Muscle layer of duodenum (tissue), 2 donors: ENCODE measurements at regions not wholly inside any gene's neighbourhood (a gene's known extent, or its start where the extent isn't known, plus 50 kb on each side); places are given as distances from the start of the nearest gene placed in this dataset.

Experiments
- H3K27ac ChIP-seq: one replicate; pipeline ENCODE4 v1.7.0; 2013; ENCODE audit warnings: mild to moderate bottlenecking, low read length
- H3K27me3 ChIP-seq: one replicate; pipeline ENCODE4 v1.7.0; 2013; ENCODE audit warnings: low read depth, mild to moderate bottlenecking, control low read depth, low read length
- H3K36me3 ChIP-seq, 2 donors: one replicate each; pipeline ENCODE4 v1.7.0; 2013; ENCODE audit warnings: low read length in 2 of 2, control low read depth in 1 of 2, mild to moderate bottlenecking in 1 of 2; ENCODE audit not compliant: insufficient read depth in 2 of 2, control insufficient read depth in 1 of 2
- H3K4me1 ChIP-seq, 2 donors: one replicate each; pipeline ENCODE4 v1.7.0; 2013; ENCODE audit warnings: low read length in 2 of 2, mild to moderate bottlenecking in 2 of 2, control low read depth in 1 of 2, moderate library complexity in 1 of 2; ENCODE audit not compliant: insufficient read depth in 2 of 2, control insufficient read depth in 1 of 2
- H3K4me3 ChIP-seq, 2 donors: one replicate each; pipeline ENCODE4 v1.7.0; 2013; ENCODE audit warnings: low read length in 2 of 2, low read depth in 1 of 2, mild to moderate bottlenecking in 1 of 2
- H3K9me3 ChIP-seq, 2 donors: one replicate each; pipeline ENCODE4 v1.7.0; 2013; ENCODE audit warnings: low read length in 2 of 2, control low read depth in 1 of 2, mild to moderate bottlenecking in 1 of 2; ENCODE audit not compliant: control insufficient read depth in 1 of 2
- donor health status: healthy.

DNA sequence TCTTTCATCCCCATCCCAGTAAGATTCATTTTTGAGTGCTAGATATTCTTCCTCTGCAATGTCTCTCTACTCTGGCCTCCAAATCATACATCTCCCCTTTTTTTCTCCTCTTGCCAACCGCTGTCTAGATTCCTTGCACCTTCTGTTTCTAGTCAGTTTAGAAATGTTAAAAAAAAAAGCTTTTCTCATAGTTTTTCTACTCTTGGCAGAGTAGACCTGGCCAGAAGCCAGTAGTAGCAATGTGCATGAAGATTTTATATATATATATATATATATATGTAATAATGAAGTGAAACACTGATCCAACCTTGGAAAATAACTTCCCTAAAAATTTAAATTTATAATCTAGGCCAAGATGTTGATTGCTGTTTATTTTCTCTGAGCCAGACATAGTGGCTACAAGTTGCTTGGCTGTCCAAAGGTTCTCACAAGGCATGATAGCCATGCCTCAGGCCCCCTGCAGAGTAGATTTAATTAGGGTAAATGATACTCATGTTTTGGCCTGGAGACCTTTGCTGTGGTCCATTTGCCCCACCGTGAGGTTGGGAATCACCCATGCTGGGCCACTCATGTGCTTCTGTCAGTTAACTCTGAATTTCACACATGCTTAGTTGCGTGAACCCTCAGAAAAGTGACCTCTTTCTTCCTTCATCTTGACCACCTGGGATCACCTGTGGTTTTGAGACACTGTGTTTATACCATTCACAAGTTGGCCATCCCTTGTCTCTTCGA lies 103.4 kb upstream of the KCNE2 start:
- Histone ChIP-seq H3K36me3 (no peaks in the 10 kb centered on the region), H3K27me3 (no peaks in the 10 kb centered on the region), H3K4me3 (no peak overlapping the region), H3K4me1 (peaks cover 0 to 10% of the 10 kb centered on the region in 2 donors), H3K27ac (no peak overlapping the region), H3K9me3 (peaks cover 2 to 14% of the 10 kb centered on the region in 2 donors)

DNA sequence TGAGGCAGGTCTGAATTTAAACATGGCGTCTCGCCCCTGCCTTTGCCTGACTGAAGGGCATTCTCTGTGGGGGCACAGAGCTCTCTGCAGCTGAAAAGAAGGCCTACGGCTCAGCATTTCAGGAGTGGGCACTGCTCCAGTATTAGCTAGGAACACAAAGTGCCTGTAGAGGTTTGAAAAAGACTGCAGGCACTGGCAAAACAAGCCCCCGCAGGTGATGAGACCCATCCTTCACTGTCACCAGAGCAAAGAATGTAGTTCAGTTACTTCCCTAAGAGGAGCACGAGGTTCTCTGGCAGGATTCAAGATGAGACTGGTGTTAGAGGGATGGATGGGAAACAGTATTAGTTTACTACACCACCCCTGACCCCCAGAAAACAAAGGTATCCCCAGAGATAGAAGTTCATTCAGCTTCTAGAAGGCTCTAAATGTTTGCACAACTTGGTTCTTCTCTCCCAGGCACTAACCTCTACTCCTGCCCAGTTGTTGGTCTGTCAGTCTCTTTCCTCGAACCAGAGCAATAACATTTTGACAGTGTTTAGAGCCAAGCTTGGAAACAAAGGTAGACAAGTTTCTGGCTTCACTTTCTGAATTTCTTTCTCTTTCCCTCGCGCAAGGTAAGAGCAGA lies 101.9 kb upstream of the KCNE2 start:
- Histone ChIP-seq H3K27me3 (no peaks in the 10 kb centered on the region), H3K9me3 (peaks cover 0 to 12% of the 10 kb centered on the region in 2 donors), H3K4me1 (peaks cover 0 to 10% of the 10 kb centered on the region in 2 donors), H3K27ac (no peak overlapping the region), H3K4me3 (no peak overlapping the region), H3K36me3 (no peaks in the 10 kb centered on the region)

DNA sequence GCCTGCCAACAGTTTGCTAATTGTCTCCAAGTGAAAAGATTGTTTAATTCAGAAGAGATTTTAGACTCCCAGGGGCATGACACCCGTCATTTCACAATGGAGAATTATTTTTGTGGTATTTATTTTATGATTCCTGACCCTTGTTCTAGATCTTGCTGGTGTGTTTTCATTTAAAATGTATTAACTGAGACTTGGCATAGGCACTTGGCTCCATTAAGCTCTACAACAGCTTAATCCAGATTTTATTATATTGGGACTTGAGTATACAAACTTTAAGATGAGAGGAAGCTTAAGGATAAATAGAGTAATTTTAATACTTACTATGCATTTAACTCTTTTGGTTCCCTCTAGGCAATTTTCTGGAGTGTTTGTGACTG lies 101.3 kb upstream of the KCNE2 start:
- Histone ChIP-seq H3K27me3 (no peaks in the 10 kb centered on the region), H3K36me3 (no peaks in the 10 kb centered on the region), H3K9me3 (peaks cover 0 to 12% of the 10 kb centered on the region in 2 donors), H3K4me3 (no peak overlapping the region), H3K4me1 (peaks cover 0 to 10% of the 10 kb centered on the region in 2 donors), H3K27ac (no peak overlapping the region)

DNA sequence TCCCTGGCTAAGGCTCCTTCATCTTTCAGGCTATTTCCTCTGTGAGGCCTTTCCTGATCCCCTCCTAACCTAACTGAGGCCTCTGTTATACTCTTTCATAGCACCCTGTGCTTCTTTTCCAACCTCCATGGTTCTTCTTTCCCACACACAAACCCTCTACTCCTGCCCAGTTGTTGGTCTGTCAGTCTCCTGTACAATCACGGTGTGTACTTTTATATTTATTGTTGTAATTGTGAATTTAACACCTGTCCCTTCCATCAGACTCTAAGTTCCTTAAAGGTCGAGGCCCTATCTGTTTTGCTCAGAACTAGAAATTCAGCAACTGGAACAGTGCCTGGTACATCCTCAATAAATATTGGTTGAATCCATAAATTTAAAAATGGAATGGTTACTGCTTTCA lies 100.2 kb upstream of the KCNE2 start:
- Histone ChIP-seq H3K9me3 (peaks cover 0 to 12% of the 10 kb centered on the region in 2 donors), H3K27me3 (no peaks in the 10 kb centered on the region), H3K36me3 (no peaks in the 10 kb centered on the region), H3K27ac (no peak overlapping the region), H3K4me3 (no peak overlapping the region), H3K4me1 (peaks cover 0 to 10% of the 10 kb centered on the region in 2 donors)

DNA sequence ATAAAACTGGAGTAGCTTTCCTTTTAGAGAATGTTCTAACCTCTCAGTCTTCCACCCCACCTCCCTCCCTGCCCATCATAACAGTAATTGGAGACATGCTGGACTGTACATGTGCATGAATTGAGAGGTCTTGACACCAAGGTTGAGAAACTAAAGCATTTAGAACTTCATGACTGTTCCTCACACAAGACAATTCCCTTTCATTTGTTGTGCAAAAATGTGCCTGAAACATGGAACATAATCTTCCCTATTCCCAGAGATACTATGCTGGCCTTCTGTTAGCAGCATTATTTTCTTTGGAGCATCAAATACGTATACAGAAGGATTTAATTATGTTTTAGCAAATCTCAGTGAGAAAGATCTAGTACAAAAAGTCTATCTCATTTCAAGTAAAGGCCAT lies 97.5 kb upstream of the KCNE2 start:
- peaks cover 0 to 12% of the 10 kb centered on the region in 2 donors for H3K9me3 ChIP-seq
- H3K4me3 ChIP-seq, result no peak overlapping the region
- no peak overlapping the region for H3K27ac ChIP-seq
- H3K27me3 ChIP-seq, result no peaks in the 10 kb centered on the region
- H3K36me3 ChIP-seq, result no peaks in the 10 kb centered on the region
- peaks cover 0 to 10% of the 10 kb centered on the region in 2 donors for H3K4me1 ChIP-seq

DNA sequence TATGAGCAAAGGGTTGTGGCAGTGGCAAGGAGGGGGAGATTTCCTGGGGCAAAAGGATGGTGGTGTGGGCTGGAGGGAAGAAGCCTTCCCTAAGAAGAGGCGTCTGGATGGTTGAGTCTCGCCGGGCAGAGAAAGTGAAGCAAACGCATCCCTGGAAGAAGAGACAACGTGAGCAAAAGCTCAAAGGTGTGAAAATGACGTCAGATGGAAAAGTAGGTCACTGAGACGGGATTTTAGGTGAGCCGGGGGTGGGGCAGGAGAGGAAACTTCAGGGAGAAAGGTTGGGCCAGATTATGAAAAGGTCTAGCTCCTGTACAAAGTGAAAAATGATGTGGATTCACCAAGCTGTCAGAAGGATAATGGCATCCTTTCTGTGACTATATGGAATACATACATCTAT lies 95.3 kb upstream of the KCNE2 start:
- Histone ChIP-seq H3K27me3 (no peaks in the 10 kb centered on the region), H3K36me3 (no peaks in the 10 kb centered on the region), H3K9me3 (peaks cover 0 to 6% of the 10 kb centered on the region in 2 donors), H3K27ac (no peak overlapping the region), H3K4me1 (no peaks in the 10 kb centered on the region), H3K4me3 (no peak overlapping the region)

DNA sequence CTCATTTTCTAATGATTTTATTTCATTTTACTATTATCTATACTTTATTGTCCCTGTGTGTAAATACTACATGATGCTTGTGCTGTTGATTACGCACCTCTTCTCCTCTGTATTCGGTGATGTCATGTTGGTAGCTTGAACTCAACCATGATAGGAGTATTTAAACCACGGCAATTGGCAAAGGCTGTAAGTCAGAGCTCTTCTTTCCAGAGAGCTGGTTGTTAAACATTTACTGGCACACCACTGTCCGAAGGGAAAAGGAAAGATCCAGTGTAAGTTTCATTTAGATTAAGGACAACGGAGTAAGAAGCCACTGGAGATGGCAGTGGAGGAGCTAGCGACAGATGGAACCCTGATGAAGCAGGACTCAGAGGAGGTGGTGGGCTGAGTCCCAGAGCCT lies 93.4 kb upstream of the KCNE2 start:
- no peak overlapping the region for H3K4me3 ChIP-seq
- no peaks in the 10 kb centered on the region for H3K27me3 ChIP-seq
- no peaks in the 10 kb centered on the region for H3K4me1 ChIP-seq
- H3K27ac ChIP-seq, result no peak overlapping the region
- no peaks in the 10 kb centered on the region for H3K9me3 ChIP-seq
- H3K36me3 ChIP-seq, result no peaks in the 10 kb centered on the region

DNA sequence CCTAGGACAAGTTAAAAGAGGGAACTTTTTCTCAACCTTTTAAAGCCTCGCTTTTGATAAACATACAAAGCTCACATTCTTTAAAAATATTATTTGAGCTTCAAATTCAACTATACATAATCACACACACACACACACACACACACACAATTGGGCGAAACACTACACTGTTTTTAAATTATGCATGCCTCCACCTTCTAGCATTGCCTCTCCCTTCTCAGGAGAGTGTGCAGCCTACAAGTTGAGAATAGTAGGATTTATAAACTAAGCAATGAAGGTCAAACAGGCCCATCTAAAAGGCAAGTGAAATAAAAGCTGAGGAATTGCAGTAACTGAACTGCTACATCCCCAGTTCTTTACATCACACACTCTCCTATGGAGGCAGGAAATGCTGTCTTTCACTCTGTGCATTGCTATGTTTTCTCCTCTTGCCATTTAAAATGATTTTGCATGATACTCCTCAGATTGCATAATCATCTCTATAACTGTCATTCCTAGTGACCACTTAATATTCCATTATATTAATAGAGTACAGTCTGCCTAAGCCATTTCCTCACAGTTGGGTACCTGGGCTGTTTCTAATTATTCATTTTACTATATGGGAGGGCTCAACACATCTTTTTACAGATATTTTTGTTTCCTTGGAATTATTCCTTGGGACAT lies 92.5 kb upstream of the KCNE2 start:
- H3K27me3 ChIP-seq, result no peaks in the 10 kb centered on the region
- no peaks in the 10 kb centered on the region for H3K4me1 ChIP-seq
- no peak overlapping the region for H3K4me3 ChIP-seq
- H3K27ac ChIP-seq, result no peak overlapping the region
- no peaks in the 10 kb centered on the region for H3K9me3 ChIP-seq
- no peaks in the 10 kb centered on the region for H3K36me3 ChIP-seq

DNA sequence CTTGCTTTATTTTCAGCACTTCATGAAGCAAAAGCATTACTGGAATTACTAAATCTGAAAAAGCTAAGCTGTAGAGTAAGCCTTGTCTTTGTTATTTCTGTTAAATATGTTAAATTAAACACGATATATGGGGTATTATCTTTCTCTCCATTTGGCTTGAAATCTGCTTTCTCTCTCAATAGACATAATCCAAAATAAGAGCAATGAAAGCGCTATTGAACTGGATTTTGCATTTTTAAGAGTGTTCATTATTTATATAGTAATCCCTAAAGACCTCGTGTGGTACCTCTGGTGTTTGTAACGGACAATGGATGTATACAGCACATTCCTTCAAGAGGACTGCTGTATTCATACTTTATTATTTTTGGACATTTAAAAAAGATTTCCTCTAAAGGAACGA lies 91.5 kb upstream of the KCNE2 start:
- H3K4me3 ChIP-seq, result no peak overlapping the region
- no peaks in the 10 kb centered on the region for H3K36me3 ChIP-seq
- H3K27ac ChIP-seq, result no peak overlapping the region
- H3K27me3 ChIP-seq, result no peaks in the 10 kb centered on the region
- H3K4me1 ChIP-seq, result no peaks in the 10 kb centered on the region
- no peaks in the 10 kb centered on the region for H3K9me3 ChIP-seq

DNA sequence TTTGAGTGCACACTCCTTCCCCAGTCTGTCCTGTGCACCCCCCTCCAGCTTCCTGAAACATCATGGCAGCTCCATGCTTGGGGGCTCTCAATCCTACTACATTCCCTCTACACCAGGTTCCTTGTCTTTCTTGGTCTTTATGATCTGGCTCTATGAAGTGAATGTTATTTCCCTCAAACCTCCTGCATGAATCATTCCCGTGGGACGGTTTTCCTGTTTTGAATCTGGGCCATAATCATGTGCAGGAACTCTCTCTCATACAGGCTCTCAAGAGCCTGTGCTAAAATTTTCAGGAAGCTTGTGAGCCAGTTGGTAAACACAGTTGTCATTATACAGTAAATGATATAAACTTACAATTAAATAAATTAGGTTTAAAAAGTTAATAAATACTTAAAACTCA lies 89.8 kb upstream of the KCNE2 start:
- H3K27ac ChIP-seq, result no peak overlapping the region
- no peak overlapping the region for H3K4me3 ChIP-seq
- no peaks in the 10 kb centered on the region for H3K9me3 ChIP-seq
- H3K27me3 ChIP-seq, result no peaks in the 10 kb centered on the region
- no peaks in the 10 kb centered on the region for H3K4me1 ChIP-seq
- H3K36me3 ChIP-seq, result no peaks in the 10 kb centered on the region

DNA sequence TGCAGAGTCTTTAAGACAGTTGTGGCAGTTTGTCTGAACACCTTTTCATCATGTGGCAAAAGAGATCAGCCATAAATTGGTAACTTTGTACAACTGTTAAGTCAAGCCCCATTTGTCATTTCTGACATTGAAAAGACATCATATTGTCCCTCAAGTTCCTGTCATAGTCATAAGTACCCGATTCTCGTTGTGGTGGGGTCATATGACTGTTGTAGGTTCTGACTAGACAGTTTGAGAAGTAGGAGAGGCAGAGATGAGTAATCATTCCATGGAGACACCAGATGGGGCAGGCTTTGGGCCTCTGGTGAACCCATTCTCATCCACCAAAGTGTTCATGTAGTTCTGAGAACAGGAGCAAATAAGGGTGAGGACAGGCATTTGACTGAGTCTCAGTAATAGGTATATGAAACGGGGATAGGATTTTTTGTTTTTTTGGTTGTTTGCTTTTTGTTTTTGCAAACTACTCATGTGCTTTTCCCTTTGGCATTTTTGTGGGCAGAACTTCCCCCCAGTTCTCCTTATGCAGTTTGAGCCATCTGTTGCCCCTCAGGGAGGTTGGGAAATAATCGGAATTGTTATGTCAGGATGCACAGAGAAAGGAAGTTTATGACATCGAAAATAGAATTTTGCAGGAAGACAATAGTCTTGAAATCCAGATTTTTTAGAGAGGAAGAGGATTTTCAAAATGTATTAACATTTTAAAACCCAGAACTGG lies 86.9 kb upstream of the KCNE2 start:
- no peaks in the 10 kb centered on the region for H3K9me3 ChIP-seq
- H3K4me1 ChIP-seq, result peaks cover 0 to 13% of the 10 kb centered on the region in 2 donors
- H3K27ac ChIP-seq, result no peak overlapping the region
- H3K4me3 ChIP-seq, result no peak overlapping the region
- H3K27me3 ChIP-seq, result no peaks in the 10 kb centered on the region
- no peaks in the 10 kb centered on the region for H3K36me3 ChIP-seq
